Kidney epithelial cell (primary cell): ENCODE measurements at regions not wholly inside any gene's neighbourhood (a gene's known extent, or its start where the extent isn't known, plus 50 kb on each side); places are given as distances from the start of the nearest gene placed in this dataset.

Experiments used
- DNase-seq: peaks from one replicate; pipeline ENCODE4 v3.0.0-alpha.2; 2010; ENCODE audit warnings: low read depth
- H3K27me3 ChIP-seq: 2 replicates; pipeline ENCODE4 v1.6.0; 2011; ENCODE audit warnings: low read length; ENCODE audit not compliant: control insufficient read depth, insufficient read depth
- H3K36me3 ChIP-seq: 2 replicates; pipeline ENCODE4 v1.5.1; 2011; ENCODE audit warnings: low read length; ENCODE audit not compliant: control insufficient read depth, insufficient read depth
- H3K4me3 ChIP-seq: 2 replicates; pipeline ENCODE4 v1.5.1; 2011; ENCODE audit warnings: low read depth, mild to moderate bottlenecking, control low read depth, low read length
- CTCF ChIP-seq: IDR thresholded peaks from 2 replicates; pipeline ENCODE4 v1.5.1; 2011; ENCODE audit warnings: mild to moderate bottlenecking, moderate library complexity, low read length, control low read depth, inconsistent platforms; ENCODE audit not compliant: insufficient read depth, poor library complexity, severe bottlenecking

- TF ChIP-seq CTCF: no peak
- no peak for DNase-seq
- no peaks in the 10 kb centered on the region for H3K27me3 ChIP-seq
- no peak overlapping the region for H3K4me3 ChIP-seq
- no peaks in the 10 kb centered on the region for H3K36me3 ChIP-seq
These were observed 59.8 kb upstream of the BACH1 start for GRCh38 chr21:29238967-29239290.

- no peak for TF ChIP-seq CTCF
- no peak for DNase-seq
- Histone ChIP-seq H3K4me3 (no peak overlapping the region), H3K36me3 (no peaks in the 10 kb centered on the region), H3K27me3 (no peaks in the 10 kb centered on the region)
These were observed 58.6 kb upstream of the BACH1 start for GRCh38 chr21:29240136-29240535.

- DNase-seq: no peak
- no peak for TF ChIP-seq CTCF
- H3K27me3 ChIP-seq: no peaks in the 10 kb centered on the region
- no peaks in the 10 kb centered on the region for H3K36me3 ChIP-seq
- no peak overlapping the region for H3K4me3 ChIP-seq
These were observed 56.5 kb upstream of the BACH1 start for GRCh38 chr21:29242201-29242600.

GRCh38 chr21:29243188-29243587 lies 55.5 kb upstream of the BACH1 start:
- Histone ChIP-seq H3K4me3 (no peak overlapping the region), H3K27me3 (no peaks in the 10 kb centered on the region), H3K36me3 (no peaks in the 10 kb centered on the region)
- DNase-seq: no peak
- no peak for TF ChIP-seq CTCF

- TF ChIP-seq CTCF: no peak
- Histone ChIP-seq H3K27me3 (no peaks in the 10 kb centered on the region), H3K4me3 (no peak overlapping the region), H3K36me3 (no peaks in the 10 kb centered on the region)
- DNase-seq: no peak
These were observed 53.5 kb upstream of the BACH1 start for GRCh38 chr21:29245104-29245643.

- Histone ChIP-seq H3K27me3 (no peaks in the 10 kb centered on the region), H3K4me3 (no peak overlapping the region), H3K36me3 (no peaks in the 10 kb centered on the region)
- no peak for DNase-seq
- TF ChIP-seq CTCF: no peak
These were observed 52.9 kb upstream of the BACH1 start for GRCh38 chr21:29245863-29246262.
